ENCODE measurements at regions not wholly inside any gene's neighbourhood (a gene's known extent, or its start where the extent isn't known, plus 50 kb on each side); places are given as distances from the start of the nearest gene placed in this dataset.

DNA sequence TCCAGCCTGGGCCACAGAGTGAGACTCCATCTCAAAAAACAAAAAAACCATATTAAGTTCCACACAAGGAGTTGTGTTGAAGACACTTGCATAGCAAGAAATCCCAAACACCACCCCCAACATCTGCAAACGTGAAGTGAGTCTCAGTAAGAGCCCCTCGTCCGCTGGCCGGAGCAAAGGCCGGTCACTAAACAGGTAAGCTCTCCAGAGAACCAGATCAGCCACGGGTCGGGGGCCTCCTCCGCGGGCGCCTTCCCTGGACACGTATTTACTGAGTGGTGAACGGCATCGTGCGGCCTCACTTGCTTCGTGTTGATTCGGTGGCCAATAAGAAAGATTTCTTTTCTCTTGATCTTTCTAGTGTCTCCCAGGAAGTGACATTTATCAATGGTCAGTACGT lies 93.6 kb downstream of the MRPL36 start:
- no peak for DNase-seq

GRCh38 chr5:1704676-1705075 lies 95.0 kb downstream of the MRPL36 start:
- DNase-seq: no peak

- DNase-seq: no peak
Observed at GRCh38 chr5:1704266-1704665, 95.4 kb downstream of the MRPL36 start.

GRCh38 chr5:1703352-1704050 lies 96.1 kb downstream of the MRPL36 start:
- no peak for DNase-seq

GRCh38 chr5:1702318-1702717 lies 97.3 kb downstream of the MRPL36 start:
- peak in 2 of 3 donors; percentile 6 for DNase-seq

DNA sequence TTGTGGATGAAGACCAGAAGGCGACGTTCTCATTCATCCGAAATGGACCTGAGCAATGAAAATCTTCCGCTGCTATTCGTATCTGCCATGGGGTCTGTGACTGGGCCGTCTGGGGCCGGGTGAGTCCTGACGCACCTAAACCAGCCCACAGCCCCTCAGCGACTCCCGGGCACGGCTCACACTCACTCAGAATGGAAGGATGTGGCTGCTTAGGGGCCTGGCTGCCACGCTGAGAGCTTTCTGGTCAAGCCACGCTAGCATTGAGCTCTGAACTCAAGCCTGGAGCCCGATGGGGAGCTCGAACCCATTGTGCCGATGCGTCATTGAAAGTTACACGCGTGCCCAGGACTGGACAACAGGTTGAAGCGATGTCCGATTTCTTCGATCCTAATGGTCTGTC lies 97.8 kb downstream of the MRPL36 start:
- no peak for DNase-seq

DNA sequence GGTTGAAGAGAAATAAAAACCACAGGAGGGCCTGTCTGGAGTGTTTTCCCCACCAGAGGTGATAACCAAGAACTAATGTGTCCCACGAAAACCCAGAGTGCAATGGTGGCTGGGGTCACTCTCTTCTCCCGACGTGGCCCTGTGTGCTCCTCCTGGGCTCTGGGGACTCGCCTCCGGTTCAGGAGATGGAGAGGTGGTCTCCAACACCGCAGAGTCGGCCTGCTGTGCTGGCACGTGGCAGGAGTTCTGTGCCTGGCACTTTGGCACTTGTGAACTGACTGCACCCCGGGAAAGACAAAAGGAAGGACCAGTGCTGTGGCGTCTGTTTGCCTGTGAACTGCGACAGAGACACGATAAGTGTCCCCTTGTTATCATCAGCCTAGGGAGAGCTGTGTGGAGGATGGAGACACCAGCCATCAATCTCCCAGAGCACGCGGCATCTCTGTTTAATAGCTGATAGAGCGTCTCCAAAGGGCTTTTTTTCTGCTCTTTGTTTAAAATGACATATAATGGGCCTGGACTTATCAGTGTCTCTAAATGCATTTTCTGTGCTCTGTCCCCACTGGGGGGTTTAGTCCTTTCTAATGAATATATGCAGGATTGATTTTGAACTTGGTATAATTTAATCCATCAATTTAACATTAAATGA lies 98.3 kb downstream of the MRPL36 start:
- DNase-seq: no peak

DNA sequence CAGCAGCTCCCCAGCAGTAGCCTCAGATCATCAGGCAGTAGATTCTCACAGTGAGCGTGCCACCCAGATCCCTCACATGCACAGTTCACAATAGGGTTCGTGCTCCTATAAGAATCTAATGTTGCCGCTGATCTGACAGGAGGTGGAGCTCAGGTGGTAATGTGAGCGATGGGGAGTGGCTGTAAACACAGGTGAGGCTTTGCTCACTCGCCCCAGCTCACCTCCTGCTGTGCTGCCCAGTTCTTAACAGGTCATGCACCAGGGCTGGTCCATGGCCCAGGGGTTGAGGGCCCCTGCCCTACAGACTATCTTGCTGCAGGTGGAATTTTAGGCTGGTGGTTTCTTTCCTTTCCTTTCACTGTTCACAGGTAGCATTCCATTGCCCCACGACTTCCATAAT lies 100.2 kb downstream of the MRPL36 start:
- DNase-seq: no peak

DNA sequence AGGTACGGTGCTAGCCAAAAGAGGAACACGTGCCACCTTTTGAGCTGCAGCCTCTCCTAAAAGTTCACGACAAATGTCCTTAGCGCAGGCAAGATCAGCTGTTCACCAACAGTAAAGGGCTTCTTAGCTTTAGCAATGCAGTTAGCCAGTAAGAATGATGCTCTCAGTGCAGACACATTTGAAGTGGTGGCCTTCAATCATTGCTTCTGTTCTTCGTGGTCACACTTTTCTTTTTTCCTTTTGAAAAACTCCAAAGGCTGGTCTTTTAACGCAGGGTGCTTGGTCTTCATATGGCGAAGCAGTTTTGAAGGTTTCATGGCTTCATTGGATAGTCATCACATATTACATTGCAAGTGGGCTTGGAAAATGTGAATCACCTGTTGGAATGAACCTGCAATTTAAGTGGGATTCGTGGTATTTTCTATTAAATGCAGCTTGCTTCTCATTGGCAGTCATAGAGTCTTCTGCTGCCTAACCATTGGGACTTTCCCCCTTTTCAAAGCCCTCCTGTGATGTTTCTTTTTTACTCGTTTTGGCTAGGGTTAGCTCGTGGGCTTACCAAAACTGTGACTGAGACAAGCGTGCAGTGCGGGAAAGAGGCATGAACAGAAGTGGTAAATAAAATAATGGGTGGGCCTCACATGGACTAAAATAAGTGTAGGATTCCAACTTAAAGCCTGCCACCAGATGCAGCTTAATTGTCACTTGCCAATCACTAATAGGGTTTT lies 100.9 kb downstream of the MRPL36 start:
- DNase-seq: no peak

DNA sequence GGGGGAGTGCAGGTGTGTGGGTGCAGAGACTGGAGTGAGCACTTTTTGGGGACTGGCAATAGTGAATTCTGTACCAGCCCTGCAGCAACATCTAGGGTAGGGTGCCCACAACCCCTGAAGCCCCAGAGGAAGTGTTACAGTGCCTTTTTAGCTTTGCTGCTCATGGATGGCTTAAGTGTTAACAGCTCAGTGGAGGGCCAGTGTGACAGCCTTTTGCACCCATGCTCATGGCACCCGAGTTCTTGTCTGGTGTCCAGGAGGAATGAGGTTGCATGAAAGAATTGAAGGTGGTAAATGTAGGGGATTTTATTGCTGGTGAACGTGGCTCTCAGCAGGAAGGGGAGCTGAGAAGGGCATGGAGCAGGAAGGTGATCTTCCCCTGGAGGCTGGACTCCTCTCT lies 107.3 kb downstream of the MRPL36 start:
- DNase-seq: no peak

DNA sequence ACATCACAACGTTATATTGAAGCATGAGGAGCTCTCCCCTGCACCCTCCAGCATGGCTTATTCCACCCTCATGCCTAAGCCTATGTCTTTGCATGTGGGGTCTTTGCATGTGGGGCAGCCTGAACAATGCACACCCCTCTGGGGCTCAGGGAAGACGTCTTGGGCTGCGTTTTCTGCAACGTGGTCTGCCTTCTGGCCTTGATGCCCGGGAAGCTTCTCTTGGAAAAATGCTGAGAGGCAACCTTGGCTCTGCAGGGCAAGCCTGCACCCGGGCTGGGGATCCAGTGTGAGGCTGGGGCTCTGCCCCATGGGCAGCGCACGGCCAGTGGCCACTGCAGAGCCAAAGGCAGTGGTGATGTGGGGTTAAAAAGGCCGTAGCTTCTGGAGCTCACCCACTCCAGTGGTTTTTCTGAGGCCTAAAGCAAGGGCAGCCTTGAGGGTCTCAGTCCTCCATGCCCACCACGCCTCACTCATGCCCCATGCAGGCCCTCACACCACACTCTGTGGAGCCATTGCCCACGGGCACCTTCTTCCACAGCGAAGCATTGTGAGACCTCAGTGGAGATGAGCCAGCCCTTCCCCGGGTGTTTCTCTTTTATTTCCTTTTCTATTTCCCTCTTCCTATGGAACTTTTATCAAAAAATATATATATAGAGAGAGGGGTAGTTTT lies 112.2 kb downstream of the MRPL36 start:
- DNase-seq: no peak

DNA sequence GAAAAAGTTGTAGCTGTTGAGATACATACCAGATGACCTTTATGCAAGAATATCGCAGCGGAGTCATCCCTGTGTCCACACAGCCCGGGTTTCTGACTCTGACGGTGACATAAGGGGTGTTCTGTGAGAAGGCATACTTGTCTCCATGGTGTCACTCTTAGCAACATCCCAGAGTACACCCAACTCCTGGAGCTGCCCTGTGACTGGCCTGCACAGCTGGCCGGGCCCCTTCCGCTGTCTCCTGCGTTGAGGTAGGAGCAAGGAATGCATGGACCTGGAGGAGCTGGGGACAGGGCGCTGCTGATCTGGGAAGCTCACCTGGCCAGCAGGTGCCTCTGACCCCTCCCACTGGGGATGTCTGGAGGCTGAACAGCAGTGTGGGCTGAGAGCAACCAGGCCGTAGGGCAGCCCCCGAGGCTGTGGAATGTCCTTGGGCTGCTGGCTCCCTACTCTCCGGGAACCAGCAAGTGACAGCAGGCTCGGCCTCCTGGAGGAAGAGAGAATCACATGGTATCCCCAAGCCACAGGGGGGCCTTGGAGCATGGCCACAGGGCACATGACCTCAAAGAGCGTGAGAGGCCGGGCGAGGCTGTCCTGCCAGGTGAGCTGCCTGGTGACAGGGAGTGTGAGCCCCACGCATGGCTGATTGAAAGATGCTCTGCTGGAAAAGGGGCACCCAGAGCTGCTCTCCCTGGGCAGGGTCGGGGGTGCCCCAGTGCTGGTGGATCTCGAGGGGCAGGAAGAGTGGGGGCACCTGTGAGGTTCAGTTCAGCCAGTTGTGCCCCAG lies 113.4 kb downstream of the MRPL36 start:
- DNase-seq: no peak

GRCh38 chr5:1685066-1685465 lies 114.6 kb downstream of the MRPL36 start:
- no peak for DNase-seq

DNA sequence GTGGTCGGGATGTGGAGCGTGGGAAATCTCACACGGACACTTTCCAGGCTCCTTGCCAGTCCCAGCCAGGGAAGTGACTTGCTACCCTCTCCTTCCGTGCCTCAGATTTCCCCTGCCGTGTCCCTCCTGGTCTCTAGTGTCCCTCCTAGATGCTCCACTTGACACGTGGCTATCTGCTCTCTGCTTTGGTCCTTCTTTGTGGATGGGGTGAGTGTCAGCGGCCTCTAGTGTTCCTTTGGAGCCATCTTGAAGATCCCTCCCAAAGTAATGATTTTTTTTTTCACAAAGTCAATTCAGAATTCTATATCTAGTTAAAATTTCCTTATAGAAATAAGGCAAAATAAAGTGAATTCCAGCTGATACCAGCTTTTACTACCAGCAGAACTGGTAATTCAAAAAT lies 117.7 kb downstream of the MRPL36 start:
- DNase-seq: no peak

- DNase-seq: peak in 2 of 3 donors; percentile 19 to 26
Observed at GRCh38 chr5:1673042-1673677, 126.5 kb downstream of the MRPL36 start.

DNA sequence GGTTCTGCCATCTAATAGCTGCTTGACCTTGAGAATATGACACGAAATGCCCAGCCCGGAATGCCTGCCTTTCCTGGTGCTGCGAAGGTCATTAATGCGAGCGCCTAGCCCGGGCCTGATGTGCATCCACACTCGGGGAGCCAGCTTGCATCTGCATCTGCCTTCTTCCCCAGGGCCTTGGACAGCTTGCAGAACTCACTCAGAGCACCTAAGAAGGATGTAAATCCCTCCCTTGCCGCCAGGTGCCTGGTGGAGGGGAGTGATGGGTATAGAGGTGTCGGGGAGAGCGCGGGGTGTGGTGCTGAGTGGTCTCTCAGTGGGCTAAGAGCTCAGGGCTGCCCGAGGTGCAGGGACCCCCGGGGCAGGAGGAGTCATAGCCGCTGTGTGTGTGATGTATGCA lies 127.2 kb downstream of the MRPL36 start:
- no peak for DNase-seq

DNA sequence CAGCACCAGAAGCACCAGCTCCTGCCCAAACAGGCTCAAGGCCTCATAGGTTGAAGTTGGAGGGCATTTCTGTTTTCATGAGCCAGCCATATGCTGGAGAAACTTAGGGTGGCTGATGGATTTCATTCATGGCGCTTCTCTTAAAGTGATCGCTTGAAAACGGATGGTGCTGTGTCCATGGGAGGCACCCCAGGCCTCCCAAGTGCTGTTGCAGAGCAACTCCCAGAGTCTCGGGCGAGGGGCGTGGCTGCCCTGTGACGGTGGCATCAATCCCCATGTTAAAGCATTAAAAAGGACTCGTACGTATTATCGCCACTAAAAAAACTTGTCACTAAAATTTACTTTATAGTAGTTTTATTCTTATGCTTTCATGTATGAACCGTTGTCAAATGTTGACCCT lies 128.3 kb downstream of the MRPL36 start:
- DNase-seq: no peak

- peak; percentile 77 to 89 (median 80) for DNase-seq
Observed at GRCh38 chr5:1670351-1670750, 129.3 kb downstream of the MRPL36 start.

DNA sequence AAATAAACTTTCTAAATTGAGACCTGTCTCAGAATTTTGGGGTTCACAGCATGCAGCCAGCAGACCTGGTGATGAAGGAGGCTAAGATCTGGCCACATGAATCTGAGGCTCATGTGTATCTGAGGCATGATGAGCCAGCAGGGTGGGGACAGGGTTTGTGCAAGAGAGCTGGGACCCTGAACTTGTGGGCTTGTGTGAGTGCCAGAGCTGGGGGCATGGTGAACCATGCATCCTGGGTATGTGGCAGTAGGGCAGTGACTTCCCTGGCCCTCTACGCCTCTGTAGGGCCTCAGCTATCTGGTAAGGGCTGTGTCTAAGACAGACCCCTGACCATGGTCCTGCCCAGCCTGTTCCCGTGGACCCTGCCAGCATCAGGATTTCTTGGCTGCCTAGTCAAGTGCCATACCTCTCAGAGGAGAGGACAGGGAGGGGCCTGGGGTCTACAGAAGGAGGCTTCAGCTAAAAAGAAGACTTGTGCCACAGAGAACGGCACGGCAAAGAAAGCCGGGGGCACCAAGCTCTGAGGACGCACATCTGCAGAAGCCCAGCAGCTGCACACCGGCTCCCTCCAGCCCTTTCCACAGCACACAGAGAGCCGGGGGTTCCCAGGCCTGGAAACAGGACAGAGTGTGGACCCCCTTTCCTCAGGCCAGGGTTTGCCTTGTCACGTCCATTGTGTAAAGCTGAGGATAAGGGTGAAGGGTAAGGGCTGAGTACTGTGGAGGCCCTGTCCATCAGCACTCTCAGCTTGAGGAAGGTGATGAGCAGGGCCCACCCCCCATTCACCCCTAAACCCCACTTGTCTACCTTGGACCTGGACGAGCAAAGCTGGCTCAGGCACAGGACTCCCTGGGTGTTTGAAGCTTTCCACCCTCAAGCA lies 130.1 kb downstream of the MRPL36 start:
- DNase-seq: no peak

- DNase-seq: no peak
Observed at GRCh38 chr5:1668141-1668721, 131.4 kb downstream of the MRPL36 start.

- DNase-seq: no peak
Observed at GRCh38 chr5:1667648-1668140, 131.9 kb downstream of the MRPL36 start.
